ENCODE measurements at regions not wholly inside any gene's neighbourhood (a gene's known extent, or its start where the extent isn't known, plus 50 kb on each side); places are given as distances from the start of the nearest gene placed in this dataset.
"Not testable (repeated sequence)": the region's sequence is repeated elsewhere in the genome, so short reads cannot be mapped to it uniquely, and the experiment has no call there.

DNA sequence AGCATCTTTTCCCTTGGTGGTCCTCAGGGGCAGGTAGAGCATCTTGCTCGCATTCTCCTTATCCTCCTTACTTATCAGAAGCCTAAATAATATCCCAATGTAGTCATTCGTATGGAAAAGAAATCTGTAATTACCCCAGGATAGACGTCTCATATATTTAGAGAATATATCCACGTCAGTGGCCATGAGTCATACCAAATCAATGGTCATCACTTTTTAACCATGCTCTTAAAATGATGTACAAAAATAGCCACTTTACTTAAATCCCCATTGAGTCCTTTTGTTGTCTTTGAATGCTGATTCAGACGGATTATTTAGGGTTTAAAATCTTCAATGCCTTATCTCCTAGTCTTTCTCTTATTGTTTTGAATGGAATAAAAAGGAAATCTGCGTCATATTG, 231.7 kb upstream of the STXBP5 start:
- no peak for ATAC-seq
- Mint-ChIP-seq H3K4me1 (no peaks in the 10 kb centered on the region), H3K36me3 (ENCODE audit: low read depth) (no peaks in the 10 kb centered on the region), H3K4me3 (no peak overlapping the region), H3K27ac (no peak overlapping the region), H3K27me3 (no peaks in the 10 kb centered on the region)
- DNase-seq = no peak
- H3K9me3 ChIP-seq (ENCODE audit: control insufficient read depth, low read length, poor library complexity, severe bottlenecking) = no peaks in the 10 kb centered on the region

DNA sequence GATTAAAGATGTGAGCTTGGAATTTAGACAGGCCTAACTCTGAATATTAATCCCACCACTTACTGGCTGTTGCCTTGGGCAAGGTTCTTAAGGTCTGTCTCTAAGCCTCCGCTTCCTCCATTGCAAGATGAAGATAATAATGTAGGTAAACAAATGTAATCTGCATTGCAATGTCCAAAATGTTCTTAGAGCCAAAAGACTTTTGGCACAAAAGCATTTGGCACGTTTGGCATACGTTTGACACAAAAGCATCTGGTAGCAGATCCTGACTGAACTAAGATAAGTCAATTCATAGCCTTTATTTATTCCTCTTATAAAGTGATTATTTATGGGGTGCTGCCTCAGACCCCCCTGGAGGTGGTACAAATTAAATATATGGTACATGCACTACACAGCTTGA, 229.9 kb upstream of the STXBP5 start:
- ATAC-seq = no peak
- no peak overlapping the region for H3K27ac Mint-ChIP-seq
- no peaks in the 10 kb centered on the region for H3K4me1 Mint-ChIP-seq
- no peak for DNase-seq
- H3K9me3 ChIP-seq (ENCODE audit: control insufficient read depth, low read length, poor library complexity, severe bottlenecking) = no peaks in the 10 kb centered on the region
- H3K27me3 Mint-ChIP-seq = peaks cover 7% of the 10 kb centered on the region
- H3K4me3 Mint-ChIP-seq = no peak overlapping the region
- H3K36me3 Mint-ChIP-seq (ENCODE audit: low read depth) = no peaks in the 10 kb centered on the region

DNA sequence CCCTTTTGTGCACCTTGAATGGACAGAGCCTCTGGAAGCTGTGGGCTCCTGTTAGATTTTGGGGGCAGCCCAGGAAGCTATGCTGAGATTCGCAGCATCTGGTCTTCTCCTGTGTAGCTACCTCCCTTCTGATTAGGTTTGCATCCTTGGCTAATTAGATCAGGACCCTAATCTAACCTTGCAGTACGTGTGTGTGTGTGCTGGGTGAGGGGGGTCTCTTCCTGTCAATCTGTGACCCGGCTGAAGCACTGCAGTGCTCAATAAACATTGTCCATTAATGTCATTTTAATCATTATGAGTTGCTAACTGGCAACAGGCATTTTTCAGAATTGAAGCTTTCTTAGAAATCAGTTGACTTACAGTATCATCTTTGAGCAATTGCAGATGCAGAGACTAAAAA, 229.1 kb upstream of the STXBP5 start:
- no peaks in the 10 kb centered on the region for H3K9me3 ChIP-seq (ENCODE audit: control insufficient read depth, low read length, poor library complexity, severe bottlenecking)
- Mint-ChIP-seq H3K36me3 (ENCODE audit: low read depth) (no peaks in the 10 kb centered on the region), H3K4me3 (no peak overlapping the region), H3K27ac (no peak overlapping the region), H3K4me1 (no peaks in the 10 kb centered on the region), H3K27me3 (peaks cover 7% of the 10 kb centered on the region)
- ATAC-seq (no peak), DNase-seq (no peak)

DNA sequence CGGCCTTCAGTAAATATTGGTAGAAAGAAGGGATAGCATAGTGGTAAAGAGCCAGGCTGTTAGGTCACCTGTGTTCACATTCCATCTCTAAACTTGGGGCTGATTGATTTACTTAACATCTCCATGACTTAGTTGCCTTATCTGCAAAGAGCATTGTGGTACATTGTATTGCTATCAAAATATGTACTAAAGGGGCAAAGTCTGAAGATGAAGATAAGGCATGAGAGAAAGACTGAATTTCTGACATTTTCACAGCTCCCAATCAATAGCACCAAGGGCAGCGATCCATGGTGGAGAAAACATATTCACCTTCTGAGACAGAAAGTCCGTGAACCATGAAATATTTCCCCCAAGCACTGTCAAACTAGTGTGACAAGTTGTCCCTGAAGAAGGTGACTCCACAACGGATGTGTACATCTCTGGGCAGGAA, 223.3 kb upstream of the STXBP5 start:
- Mint-ChIP-seq H3K27ac (no peak overlapping the region), H3K4me1 (no peaks in the 10 kb centered on the region), H3K36me3 (ENCODE audit: low read depth) (no peaks in the 10 kb centered on the region), H3K27me3 (peaks cover 7% of the 10 kb centered on the region), H3K4me3 (no peak overlapping the region)
- ATAC-seq = no peak
- DNase-seq = no peak
- H3K9me3 ChIP-seq (ENCODE audit: control insufficient read depth, low read length, poor library complexity, severe bottlenecking) = no peaks in the 10 kb centered on the region

DNA sequence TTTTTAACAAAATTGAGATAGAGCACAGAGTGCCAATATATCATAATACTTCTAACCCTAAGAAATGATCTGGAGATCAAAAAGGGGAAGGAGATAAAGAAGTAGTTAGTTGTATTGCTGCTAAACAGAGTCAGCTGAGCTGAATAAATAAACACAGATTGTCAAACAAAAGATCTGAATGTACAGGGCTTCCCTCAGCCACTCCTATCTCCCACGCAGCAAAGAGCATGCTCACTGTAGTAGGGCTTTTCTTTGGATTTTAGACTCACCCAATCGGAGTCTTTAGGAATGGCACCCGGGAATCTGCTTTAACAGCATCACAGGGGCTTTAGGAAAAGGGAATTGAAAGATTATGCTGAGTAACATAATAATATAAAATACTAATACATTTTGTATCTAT, 222.2 kb upstream of the STXBP5 start:
- Mint-ChIP-seq H3K27me3 (peaks cover 7% of the 10 kb centered on the region), H3K4me3 (no peak overlapping the region), H3K27ac (no peak overlapping the region), H3K36me3 (ENCODE audit: low read depth) (no peaks in the 10 kb centered on the region), H3K4me1 (no peaks in the 10 kb centered on the region)
- ATAC-seq = no peak
- H3K9me3 ChIP-seq (ENCODE audit: control insufficient read depth, low read length, poor library complexity, severe bottlenecking) = no peaks in the 10 kb centered on the region
- no peak for DNase-seq

DNA sequence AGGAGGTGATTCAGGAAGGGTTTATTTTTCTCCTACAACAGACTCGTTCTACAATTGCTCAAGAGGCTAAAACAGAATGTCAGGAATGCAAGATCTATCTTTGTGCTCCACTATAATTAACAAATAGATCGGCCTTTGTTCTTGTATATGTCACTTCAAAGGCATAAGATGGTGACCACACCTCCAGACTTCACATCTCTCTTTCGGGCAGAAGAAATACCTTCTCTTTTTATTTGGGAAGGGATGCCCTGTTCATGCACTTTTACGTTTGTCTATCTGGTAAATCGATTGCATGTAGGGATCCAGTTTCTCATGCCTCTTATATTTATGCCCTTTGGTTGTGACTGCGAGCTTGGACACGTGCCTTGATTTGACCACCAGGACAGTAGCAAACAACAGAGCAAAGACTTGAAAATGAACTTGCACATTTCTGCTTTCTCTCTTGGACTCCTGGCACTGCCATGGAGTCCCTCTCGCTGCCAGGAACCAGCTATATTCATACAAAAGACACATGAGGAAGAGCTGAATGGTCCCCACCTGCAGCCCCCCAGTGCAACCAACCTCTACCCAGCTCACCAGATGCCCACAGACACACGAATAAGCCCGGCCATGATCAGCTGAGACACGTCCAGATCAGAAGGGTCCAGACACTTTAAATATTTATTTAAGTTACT, 219.8 kb upstream of the STXBP5 start:
- Mint-ChIP-seq H3K4me3 (no peak overlapping the region), H3K27ac (no peak overlapping the region)
- no peak for ATAC-seq

DNA sequence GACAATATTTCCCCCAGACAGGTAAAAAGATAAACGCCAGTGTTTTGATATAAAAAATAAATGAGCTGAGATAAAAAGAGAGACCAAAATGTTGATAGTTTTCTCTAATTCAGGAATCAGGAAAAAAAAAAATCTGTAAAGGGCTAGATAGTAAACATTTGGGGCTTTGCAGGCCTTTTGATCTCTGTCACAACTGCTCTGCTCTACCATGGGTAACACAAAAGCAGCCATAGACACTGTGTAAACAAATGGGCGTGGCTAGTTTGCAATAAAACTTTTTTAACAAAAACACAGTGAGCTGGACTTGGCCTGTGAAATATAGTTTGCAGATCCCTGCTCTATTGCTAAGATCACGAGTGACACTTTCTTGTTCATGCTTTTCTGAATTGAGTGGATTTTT, 219.1 kb upstream of the STXBP5 start:
- no peak for ATAC-seq
- H3K27ac Mint-ChIP-seq = no peak overlapping the region
- DNase-seq = no peak
- no peaks in the 10 kb centered on the region for H3K9me3 ChIP-seq (ENCODE audit: control insufficient read depth, low read length, poor library complexity, severe bottlenecking)
- H3K4me1 Mint-ChIP-seq = no peaks in the 10 kb centered on the region
- H3K4me3 Mint-ChIP-seq = no peak overlapping the region
- H3K27me3 Mint-ChIP-seq = no peaks in the 10 kb centered on the region
- no peaks in the 10 kb centered on the region for H3K36me3 Mint-ChIP-seq (ENCODE audit: low read depth)

More for the DNA sequence above, 219.8 kb upstream of the STXBP5 start:
- Mint-ChIP-seq H3K4me1 (no peaks in the 10 kb centered on the region), H3K36me3 (ENCODE audit: low read depth) (no peaks in the 10 kb centered on the region), H3K27me3 (no peaks in the 10 kb centered on the region)
- H3K9me3 ChIP-seq (ENCODE audit: control insufficient read depth, low read length, poor library complexity, severe bottlenecking) = no peaks in the 10 kb centered on the region
- no peak for DNase-seq

DNA sequence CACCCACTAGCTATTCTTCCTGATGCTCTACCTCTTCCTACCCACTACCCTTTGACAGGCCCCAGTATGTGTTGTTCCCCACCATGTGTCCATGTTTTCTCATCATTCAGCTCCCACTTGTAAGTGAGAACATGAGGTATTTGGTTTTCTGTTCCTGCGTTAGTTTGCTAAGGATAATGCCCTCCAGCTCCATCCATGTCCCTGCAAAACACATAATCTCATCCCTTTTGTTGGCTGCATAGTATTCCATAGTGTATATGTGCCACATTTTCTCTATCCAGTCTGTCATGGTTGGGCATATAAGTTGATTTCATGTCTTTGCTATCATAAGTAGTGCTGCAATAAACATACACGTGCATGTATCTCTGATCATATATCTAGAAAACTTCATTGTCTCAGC, 218.3 kb upstream of the STXBP5 start:
- no peaks in the 10 kb centered on the region for H3K36me3 Mint-ChIP-seq (ENCODE audit: low read depth)
- no peaks in the 10 kb centered on the region for H3K9me3 ChIP-seq (ENCODE audit: control insufficient read depth, low read length, poor library complexity, severe bottlenecking)
- H3K4me3 Mint-ChIP-seq = no peak overlapping the region
- ATAC-seq (no peak), DNase-seq (no peak)
- no peak overlapping the region for H3K27ac Mint-ChIP-seq
- no peaks in the 10 kb centered on the region for H3K4me1 Mint-ChIP-seq
- H3K27me3 Mint-ChIP-seq = no peaks in the 10 kb centered on the region

DNA sequence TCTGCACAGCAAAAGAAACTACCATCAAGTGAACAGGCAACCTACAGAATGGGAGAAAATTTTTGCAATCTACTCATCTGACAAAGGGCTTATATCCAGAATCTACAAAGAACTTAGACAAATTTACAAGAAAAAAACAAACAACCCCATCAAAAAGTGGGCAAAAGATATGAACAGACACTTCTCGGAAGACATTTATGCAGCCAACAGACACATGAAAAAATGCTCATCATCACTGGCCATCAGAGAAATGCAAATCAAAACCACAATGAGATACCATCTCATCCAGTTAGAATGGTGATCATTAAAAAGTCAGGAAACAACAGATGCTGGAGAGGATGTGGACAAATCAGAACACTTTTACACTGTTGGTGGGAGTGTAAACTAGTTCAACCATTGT, 216.3 kb upstream of the STXBP5 start:
- not testable (repeated sequence) for H3K9me3 ChIP-seq (ENCODE audit: control insufficient read depth, low read length, poor library complexity, severe bottlenecking); H3K4me3 Mint-ChIP-seq; H3K27me3 Mint-ChIP-seq; H3K36me3 Mint-ChIP-seq (ENCODE audit: low read depth); ATAC-seq; DNase-seq; H3K27ac Mint-ChIP-seq; H3K4me1 Mint-ChIP-seq

DNA sequence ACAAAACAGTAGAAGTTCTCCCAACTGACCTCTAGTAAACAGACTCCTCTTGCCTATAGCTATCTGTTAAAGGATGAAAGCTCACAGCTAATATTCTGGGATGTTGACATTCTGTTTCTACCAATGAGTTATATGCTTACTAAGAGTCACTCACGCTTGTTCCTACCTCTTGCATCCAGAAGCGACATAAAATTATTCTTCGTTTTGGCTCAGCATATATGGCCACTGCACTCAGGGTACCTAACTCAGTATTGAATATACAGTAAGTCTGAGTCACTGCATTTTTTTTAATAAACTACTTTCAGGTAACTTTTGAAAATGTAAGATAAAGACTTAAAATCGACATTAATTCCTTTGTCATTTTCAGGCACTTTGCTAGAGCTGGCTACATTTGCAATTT, 214.4 kb upstream of the STXBP5 start:
- ATAC-seq (no peak), DNase-seq (no peak)
- Mint-ChIP-seq H3K4me3 (no peak overlapping the region), H3K27ac (no peak overlapping the region), H3K36me3 (ENCODE audit: low read depth) (no peaks in the 10 kb centered on the region), H3K4me1 (no peaks in the 10 kb centered on the region), H3K27me3 (no peaks in the 10 kb centered on the region)
- H3K9me3 ChIP-seq (ENCODE audit: control insufficient read depth, low read length, poor library complexity, severe bottlenecking) = no peaks in the 10 kb centered on the region

DNA sequence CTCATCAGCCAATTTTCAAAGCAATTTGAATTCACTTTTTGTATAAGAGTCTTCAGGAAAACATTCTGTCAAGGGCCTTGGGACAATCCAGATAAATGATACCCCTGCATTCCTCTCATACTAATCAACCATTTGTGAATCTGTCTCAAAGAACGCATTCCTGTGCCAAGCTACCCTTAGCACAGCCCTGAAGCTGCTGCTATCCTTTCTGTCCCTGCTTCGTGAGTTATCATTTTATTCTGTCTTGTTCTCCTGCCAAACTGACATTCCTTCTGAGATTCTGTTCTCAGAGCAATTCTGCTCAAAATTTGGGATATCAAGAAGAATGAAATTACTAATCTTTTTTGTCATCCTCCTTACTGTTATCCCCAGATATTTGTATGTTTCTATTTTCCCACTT, 213.9 kb upstream of the STXBP5 start:
- Mint-ChIP-seq H3K27ac (no peak overlapping the region), H3K27me3 (no peaks in the 10 kb centered on the region), H3K36me3 (ENCODE audit: low read depth) (no peaks in the 10 kb centered on the region), H3K4me3 (no peak overlapping the region), H3K4me1 (no peaks in the 10 kb centered on the region)
- DNase-seq (no peak), ATAC-seq (no peak)
- no peaks in the 10 kb centered on the region for H3K9me3 ChIP-seq (ENCODE audit: control insufficient read depth, low read length, poor library complexity, severe bottlenecking)

DNA sequence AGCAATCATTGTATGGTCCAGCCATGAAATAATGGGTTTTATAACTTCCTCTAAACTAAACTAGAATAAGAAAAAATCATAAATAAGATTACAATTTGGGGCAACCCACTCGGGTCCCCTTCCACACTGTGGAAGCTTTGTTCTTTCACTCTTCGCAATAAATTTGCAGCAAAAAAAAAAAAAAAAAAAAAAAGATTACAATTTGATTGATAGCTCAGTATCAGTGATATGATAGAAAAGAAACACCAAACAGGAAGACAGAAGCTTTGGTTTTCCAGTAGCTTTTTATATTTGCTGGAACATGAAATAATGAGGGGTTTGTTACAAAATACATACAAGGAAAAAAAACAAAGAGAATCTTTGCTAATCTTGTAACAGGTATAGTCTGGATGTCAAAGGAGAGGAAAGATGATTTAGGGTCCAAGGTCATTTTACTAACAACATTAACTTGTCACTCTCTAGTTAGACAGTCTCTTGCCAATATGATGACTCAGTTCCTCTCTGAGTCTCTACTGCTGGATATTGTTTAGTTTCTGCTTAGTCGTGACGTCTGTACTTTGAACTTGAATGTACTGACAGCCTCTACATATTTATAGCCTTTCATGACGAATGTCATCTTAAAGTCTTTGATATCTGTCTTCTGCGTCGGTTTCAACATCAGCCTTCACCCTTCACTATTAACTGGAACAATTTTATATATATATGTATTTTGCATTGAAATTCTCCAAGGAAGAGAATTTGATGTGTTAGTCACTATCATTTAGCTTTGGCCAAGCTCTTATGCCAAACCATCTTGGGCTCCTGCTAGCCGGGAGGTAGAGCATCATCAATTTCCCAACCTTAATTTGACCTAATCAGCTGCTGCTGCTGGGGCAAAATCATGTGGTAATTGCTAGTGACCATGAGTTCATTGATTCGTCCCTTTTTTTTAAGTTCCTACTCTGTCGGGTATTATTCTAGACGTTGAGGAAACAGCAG, 213.1 kb upstream of the STXBP5 start:
- ATAC-seq = no peak
- no peaks in the 10 kb centered on the region for H3K27me3 Mint-ChIP-seq
- no peaks in the 10 kb centered on the region for H3K36me3 Mint-ChIP-seq (ENCODE audit: low read depth)
- H3K4me3 Mint-ChIP-seq = no peak overlapping the region
- no peak for DNase-seq
- H3K9me3 ChIP-seq (ENCODE audit: control insufficient read depth, low read length, poor library complexity, severe bottlenecking) = no peaks in the 10 kb centered on the region
- H3K27ac Mint-ChIP-seq = no peak overlapping the region
- no peaks in the 10 kb centered on the region for H3K4me1 Mint-ChIP-seq

DNA sequence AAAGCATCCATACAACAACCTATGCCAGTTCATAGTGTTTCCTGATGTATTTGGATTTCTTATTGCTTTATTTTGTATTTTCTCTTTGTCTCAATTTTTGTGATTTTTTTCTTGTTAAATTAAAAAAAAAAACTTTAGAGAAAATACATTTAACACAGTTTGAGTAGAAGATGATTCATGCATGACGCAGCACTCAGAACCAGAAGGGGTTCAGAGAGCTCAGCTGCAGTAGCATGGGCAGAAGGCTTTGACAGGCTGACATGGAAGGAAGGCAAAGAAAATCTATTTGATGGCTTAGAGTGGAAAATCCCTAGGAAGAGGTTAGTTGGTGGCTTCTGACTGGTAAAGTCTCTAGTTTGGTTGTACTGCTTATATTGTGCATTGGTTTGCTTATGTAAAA, 207.2 kb upstream of the STXBP5 start:
- Mint-ChIP-seq H3K27me3 (peaks cover 6% of the 10 kb centered on the region), H3K36me3 (ENCODE audit: low read depth) (no peaks in the 10 kb centered on the region), H3K27ac (no peak overlapping the region), H3K4me1 (peaks cover 2% of the 10 kb centered on the region), H3K4me3 (no peak overlapping the region)
- ATAC-seq (no peak), DNase-seq (no peak)
- H3K9me3 ChIP-seq (ENCODE audit: control insufficient read depth, low read length, poor library complexity, severe bottlenecking) = no peaks in the 10 kb centered on the region

DNA sequence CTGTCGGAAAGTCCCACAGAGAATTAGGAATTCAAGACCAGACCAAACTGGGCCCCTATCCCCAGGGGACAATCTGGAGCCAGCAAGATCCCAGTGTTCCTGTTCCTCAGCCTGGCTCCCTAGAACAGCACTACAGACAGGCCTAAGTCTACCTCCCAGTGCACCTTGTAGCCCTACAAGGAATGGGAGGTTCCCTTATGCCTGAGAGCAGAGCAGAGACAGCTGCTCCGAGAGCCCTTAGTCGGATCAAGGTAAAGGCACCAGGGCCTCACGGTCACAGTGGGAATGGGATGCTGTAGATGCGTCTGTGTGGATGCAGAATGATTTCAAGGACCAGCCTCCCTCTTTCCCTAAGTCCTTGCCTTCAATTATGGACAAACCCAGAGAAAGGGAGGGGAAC, 204.5 kb upstream of the STXBP5 start:
- ATAC-seq (no peak), DNase-seq (no peak)
- Mint-ChIP-seq H3K27ac (no peak overlapping the region), H3K4me1 (peaks cover 2% of the 10 kb centered on the region), H3K27me3 (peaks cover 6% of the 10 kb centered on the region), H3K4me3 (no peak overlapping the region), H3K36me3 (ENCODE audit: low read depth) (no peaks in the 10 kb centered on the region)
- H3K9me3 ChIP-seq (ENCODE audit: control insufficient read depth, low read length, poor library complexity, severe bottlenecking) = no peaks in the 10 kb centered on the region

Measured in T-helper 17 cell (primary cell).